Activated naive CD4-positive, alpha-beta T cell treated with anti-CD3 and anti-CD28 coated beads, Interleukin-2, amount 10 ng/mL, durations not matched to agents 7 days and 5 days (primary cell): ENCODE measurements at regions not wholly inside any gene's neighbourhood (a gene's known extent, or its start where the extent isn't known, plus 50 kb on each side); places are given as distances from the start of the nearest gene placed in this dataset.

Source experiments
- CTCF ChIA-PET: fragments of 350-600 bp; sonication (Branson Sonifier 250); formaldehyde crosslinking; loops from one replicate; lab custom pipeline; 2021; ENCODE audit warnings: antibody characterized with exemption; lab: Charles Lee
- DNase-seq: peaks from one replicate; pipeline ENCODE4 v3.0.0-alpha.2; 2020
- H3K27ac Mint-ChIP-seq: one replicate; pipeline ENCODE4 v1.8.0; 2021; ENCODE audit warnings: mild to moderate bottlenecking, moderate library complexity, mixed read lengths
- H3K27me3 Mint-ChIP-seq: one replicate; pipeline ENCODE4 v1.8.0; 2021; ENCODE audit warnings: mild to moderate bottlenecking, mixed read lengths
- H3K36me3 Mint-ChIP-seq: one replicate; pipeline ENCODE4 v1.8.0; 2021; ENCODE audit warnings: mixed read lengths
- H3K4me1 Mint-ChIP-seq: one replicate; pipeline ENCODE4 v1.8.0; 2021; ENCODE audit warnings: mixed read lengths
- H3K4me3 Mint-ChIP-seq: one replicate; pipeline ENCODE4 v1.8.0; 2021; ENCODE audit warnings: mild to moderate bottlenecking, moderate library complexity, mixed read lengths
- H3K9me3 Mint-ChIP-seq: one replicate; pipeline ENCODE4 v1.8.0; 2021; ENCODE audit warnings: mixed read lengths

GRCh38 chr14:44300916-44301315, 206.2 kb downstream of the FSCB start:
- H3K36me3 Mint-ChIP-seq = no peaks in the 10 kb centered on the region
- CTCF ChIA-PET = interaction anchor here (0.6 kb wide), 1 partner anchor 70 kb away, joined by 3 read pairs; no protein-coding TSS in a partner anchor
- H3K4me1 Mint-ChIP-seq = no peaks in the 10 kb centered on the region
- H3K4me3 Mint-ChIP-seq = no peak overlapping the region
- H3K9me3 Mint-ChIP-seq = peaks cover 10% of the 10 kb centered on the region
- H3K27ac Mint-ChIP-seq = no peak overlapping the region
- H3K27me3 Mint-ChIP-seq = no peaks in the 10 kb centered on the region
- DNase-seq = no peak

- no peak for DNase-seq
- CTCF ChIA-PET = no interaction called here
- Mint-ChIP-seq H3K9me3 (peaks cover 18% of the 10 kb centered on the region), H3K36me3 (no peaks in the 10 kb centered on the region), H3K27ac (no peak overlapping the region), H3K4me1 (no peaks in the 10 kb centered on the region), H3K27me3 (no peaks in the 10 kb centered on the region), H3K4me3 (no peak overlapping the region)
Measured at GRCh38 chr14:44297437-44297836, 209.6 kb downstream of the FSCB start.

- no peaks in the 10 kb centered on the region for H3K4me1 Mint-ChIP-seq
- peaks cover 14% of the 10 kb centered on the region for H3K9me3 Mint-ChIP-seq
- CTCF ChIA-PET = no interaction called here
- H3K27me3 Mint-ChIP-seq = no peaks in the 10 kb centered on the region
- DNase-seq = no peak
- no peak overlapping the region for H3K4me3 Mint-ChIP-seq
- no peaks in the 10 kb centered on the region for H3K36me3 Mint-ChIP-seq
- no peak overlapping the region for H3K27ac Mint-ChIP-seq
Measured at GRCh38 chr14:44291366-44291915, 215.6 kb downstream of the FSCB start.

- Mint-ChIP-seq H3K27ac (no peak overlapping the region), H3K9me3 (no peaks in the 10 kb centered on the region), H3K4me1 (no peaks in the 10 kb centered on the region), H3K4me3 (no peak overlapping the region), H3K27me3 (no peaks in the 10 kb centered on the region), H3K36me3 (no peaks in the 10 kb centered on the region)
- DNase-seq = no peak
- CTCF ChIA-PET = no interaction called here
Measured at GRCh38 chr14:44287858-44288257, 219.2 kb downstream of the FSCB start.

GRCh38 chr14:44286201-44286600, 220.9 kb downstream of the FSCB start:
- Mint-ChIP-seq H3K9me3 (peaks cover 2% of the 10 kb centered on the region), H3K4me3 (no peak overlapping the region), H3K27me3 (no peaks in the 10 kb centered on the region), H3K4me1 (no peaks in the 10 kb centered on the region), H3K36me3 (no peaks in the 10 kb centered on the region), H3K27ac (no peak overlapping the region)
- CTCF ChIA-PET = no interaction called here
- no peak for DNase-seq

- CTCF ChIA-PET = no interaction called here
- H3K9me3 Mint-ChIP-seq = peaks cover 3% of the 10 kb centered on the region
- no peaks in the 10 kb centered on the region for H3K27me3 Mint-ChIP-seq
- H3K4me1 Mint-ChIP-seq = no peaks in the 10 kb centered on the region
- no peak overlapping the region for H3K4me3 Mint-ChIP-seq
- no peaks in the 10 kb centered on the region for H3K36me3 Mint-ChIP-seq
- no peak for DNase-seq
- H3K27ac Mint-ChIP-seq = no peak overlapping the region
Measured at GRCh38 chr14:44283836-44284235, 223.2 kb downstream of the FSCB start.

- CTCF ChIA-PET = no interaction called here
- Mint-ChIP-seq H3K27ac (no peak overlapping the region), H3K4me1 (no peaks in the 10 kb centered on the region), H3K9me3 (peaks cover 3% of the 10 kb centered on the region), H3K27me3 (no peaks in the 10 kb centered on the region), H3K4me3 (no peak overlapping the region), H3K36me3 (no peaks in the 10 kb centered on the region)
- no peak for DNase-seq
Measured at GRCh38 chr14:44279357-44279756, 227.7 kb downstream of the FSCB start.

GRCh38 chr14:44271637-44272036, 235.4 kb downstream of the FSCB start:
- Mint-ChIP-seq H3K9me3 (peaks cover 7% of the 10 kb centered on the region), H3K27ac (no peak overlapping the region), H3K4me3 (no peak overlapping the region), H3K4me1 (no peaks in the 10 kb centered on the region), H3K36me3 (no peaks in the 10 kb centered on the region), H3K27me3 (no peaks in the 10 kb centered on the region)
- CTCF ChIA-PET = no interaction called here
- no peak for DNase-seq

GRCh38 chr14:44271006-44271405, 236.1 kb downstream of the FSCB start:
- no peaks in the 10 kb centered on the region for H3K4me1 Mint-ChIP-seq
- CTCF ChIA-PET = no interaction called here
- H3K36me3 Mint-ChIP-seq = no peaks in the 10 kb centered on the region
- peaks cover 9% of the 10 kb centered on the region for H3K9me3 Mint-ChIP-seq
- DNase-seq = no peak
- no peak overlapping the region for H3K27ac Mint-ChIP-seq
- H3K27me3 Mint-ChIP-seq = no peaks in the 10 kb centered on the region
- no peak overlapping the region for H3K4me3 Mint-ChIP-seq

GRCh38 chr14:44265246-44265645, 241.8 kb downstream of the FSCB start:
- H3K27ac Mint-ChIP-seq = no peak overlapping the region
- CTCF ChIA-PET = no interaction called here
- peaks cover 19% of the 10 kb centered on the region for H3K9me3 Mint-ChIP-seq
- no peaks in the 10 kb centered on the region for H3K4me1 Mint-ChIP-seq
- H3K36me3 Mint-ChIP-seq = no peaks in the 10 kb centered on the region
- no peak overlapping the region for H3K4me3 Mint-ChIP-seq
- no peak for DNase-seq
- no peaks in the 10 kb centered on the region for H3K27me3 Mint-ChIP-seq

GRCh38 chr14:44215660-44216059, 291.4 kb downstream of the FSCB start:
- CTCF ChIA-PET = no interaction called here
- H3K36me3 Mint-ChIP-seq = no peaks in the 10 kb centered on the region
- H3K9me3 Mint-ChIP-seq = peaks cover 8% of the 10 kb centered on the region
- no peak overlapping the region for H3K27ac Mint-ChIP-seq
- no peaks in the 10 kb centered on the region for H3K4me1 Mint-ChIP-seq
- H3K4me3 Mint-ChIP-seq = no peak overlapping the region
- no peak for DNase-seq
- H3K27me3 Mint-ChIP-seq = no peaks in the 10 kb centered on the region

- no peak for DNase-seq
- Mint-ChIP-seq H3K36me3 (no peaks in the 10 kb centered on the region), H3K9me3 (peaks cover 11% of the 10 kb centered on the region), H3K4me1 (no peaks in the 10 kb centered on the region), H3K4me3 (no peak overlapping the region), H3K27ac (no peak overlapping the region), H3K27me3 (no peaks in the 10 kb centered on the region)
- CTCF ChIA-PET = no interaction called here
Measured at GRCh38 chr14:44211718-44212117, 295.4 kb downstream of the FSCB start.

- Mint-ChIP-seq H3K27ac (no peak overlapping the region), H3K9me3 (peaks cover 5% of the 10 kb centered on the region), H3K36me3 (no peaks in the 10 kb centered on the region), H3K4me1 (no peaks in the 10 kb centered on the region), H3K27me3 (no peaks in the 10 kb centered on the region), H3K4me3 (no peak overlapping the region)
- CTCF ChIA-PET = no interaction called here
- DNase-seq = no peak
Measured at GRCh38 chr14:44204061-44204835, 302.8 kb downstream of the FSCB start.

GRCh38 chr14:44180975-44181374, 326.1 kb downstream of the FSCB start:
- H3K4me3 Mint-ChIP-seq = no peak overlapping the region
- DNase-seq = no peak
- H3K36me3 Mint-ChIP-seq = no peaks in the 10 kb centered on the region
- H3K4me1 Mint-ChIP-seq = no peaks in the 10 kb centered on the region
- no peaks in the 10 kb centered on the region for H3K27me3 Mint-ChIP-seq
- H3K27ac Mint-ChIP-seq = no peak overlapping the region
- H3K9me3 Mint-ChIP-seq = peaks cover 15% of the 10 kb centered on the region
- CTCF ChIA-PET = no interaction called here

GRCh38 chr14:44170556-44170955, 336.5 kb downstream of the FSCB start:
- no peaks in the 10 kb centered on the region for H3K36me3 Mint-ChIP-seq
- H3K4me1 Mint-ChIP-seq = no peaks in the 10 kb centered on the region
- peaks cover 16% of the 10 kb centered on the region for H3K9me3 Mint-ChIP-seq
- no peak overlapping the region for H3K27ac Mint-ChIP-seq
- CTCF ChIA-PET = no interaction called here
- H3K27me3 Mint-ChIP-seq = no peaks in the 10 kb centered on the region
- no peak for DNase-seq
- H3K4me3 Mint-ChIP-seq = no peak overlapping the region
